Osteocyte (in vitro differentiated cells): ENCODE measurements at regions not wholly inside any gene's neighbourhood (a gene's known extent, or its start where the extent isn't known, plus 50 kb on each side); places are given as distances from the start of the nearest gene placed in this dataset.

ENCODE experiments used
- DNase-seq: peaks from one replicate; pipeline ENCODE4 v3.0.0; 2021; ENCODE audit warnings: mixed read lengths; ENCODE audit not compliant: unreplicated experiment; ENCODE audit errors: extremely low spot score
- H3K27ac Mint-ChIP-seq: one replicate; pipeline ENCODE4 v1.8.0; 2021; ENCODE audit warnings: mild to moderate bottlenecking, mixed read lengths; ENCODE audit not compliant: unreplicated experiment
- H3K27me3 Mint-ChIP-seq: one replicate; pipeline ENCODE4 v1.8.0; 2021; ENCODE audit warnings: mixed read lengths; ENCODE audit not compliant: unreplicated experiment
- H3K36me3 Mint-ChIP-seq: one replicate; pipeline ENCODE4 v1.8.0; 2021; ENCODE audit warnings: mixed read lengths; ENCODE audit not compliant: unreplicated experiment
- H3K4me1 Mint-ChIP-seq: one replicate; pipeline ENCODE4 v1.8.0; 2021; ENCODE audit warnings: mixed read lengths; ENCODE audit not compliant: unreplicated experiment
- H3K4me3 Mint-ChIP-seq: one replicate; pipeline ENCODE4 v1.8.0; 2021; ENCODE audit warnings: mild to moderate bottlenecking, moderate library complexity, mixed read lengths; ENCODE audit not compliant: unreplicated experiment
- H3K9me3 Mint-ChIP-seq: one replicate; pipeline ENCODE4 v1.8.0; 2021; ENCODE audit warnings: mixed read lengths; ENCODE audit not compliant: unreplicated experiment
- TF ChIP-seq, protein P1 (sequence below): fragments of 200-600 bp; sonication (generic); IDR thresholded peaks from 2 replicates; pipeline ENCODE4 v1.5.0; 2021; ENCODE audit warnings: antibody characterized with exemption, mild to moderate bottlenecking, moderate library complexity

- Mint-ChIP-seq H3K36me3 (no peaks in the 10 kb centered on the region), H3K4me3 (no peak overlapping the region), H3K9me3 (no peaks in the 10 kb centered on the region), H3K4me1 (no peaks in the 10 kb centered on the region), H3K27ac (no peak overlapping the region), H3K27me3 (peaks cover 12% of the 10 kb centered on the region)
- TF ChIP-seq, protein P1, sequence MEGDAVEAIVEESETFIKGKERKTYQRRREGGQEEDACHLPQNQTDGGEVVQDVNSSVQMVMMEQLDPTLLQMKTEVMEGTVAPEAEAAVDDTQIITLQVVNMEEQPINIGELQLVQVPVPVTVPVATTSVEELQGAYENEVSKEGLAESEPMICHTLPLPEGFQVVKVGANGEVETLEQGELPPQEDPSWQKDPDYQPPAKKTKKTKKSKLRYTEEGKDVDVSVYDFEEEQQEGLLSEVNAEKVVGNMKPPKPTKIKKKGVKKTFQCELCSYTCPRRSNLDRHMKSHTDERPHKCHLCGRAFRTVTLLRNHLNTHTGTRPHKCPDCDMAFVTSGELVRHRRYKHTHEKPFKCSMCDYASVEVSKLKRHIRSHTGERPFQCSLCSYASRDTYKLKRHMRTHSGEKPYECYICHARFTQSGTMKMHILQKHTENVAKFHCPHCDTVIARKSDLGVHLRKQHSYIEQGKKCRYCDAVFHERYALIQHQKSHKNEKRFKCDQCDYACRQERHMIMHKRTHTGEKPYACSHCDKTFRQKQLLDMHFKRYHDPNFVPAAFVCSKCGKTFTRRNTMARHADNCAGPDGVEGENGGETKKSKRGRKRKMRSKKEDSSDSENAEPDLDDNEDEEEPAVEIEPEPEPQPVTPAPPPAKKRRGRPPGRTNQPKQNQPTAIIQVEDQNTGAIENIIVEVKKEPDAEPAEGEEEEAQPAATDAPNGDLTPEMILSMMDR: no peak
- DNase-seq: no peak
Measured at GRCh38 chr2:167900435-167901114, 346.8 kb downstream of the STK39 start.

GRCh38 chr2:167898340-167898739 is 349.1 kb downstream of the STK39 start:
- Mint-ChIP-seq H3K9me3 (no peaks in the 10 kb centered on the region), H3K27me3 (peaks cover 15% of the 10 kb centered on the region), H3K4me3 (no peak overlapping the region), H3K27ac (no peak overlapping the region), H3K4me1 (no peaks in the 10 kb centered on the region), H3K36me3 (no peaks in the 10 kb centered on the region)
- TF ChIP-seq, protein P1: no peak
- DNase-seq: no peak

DNA sequence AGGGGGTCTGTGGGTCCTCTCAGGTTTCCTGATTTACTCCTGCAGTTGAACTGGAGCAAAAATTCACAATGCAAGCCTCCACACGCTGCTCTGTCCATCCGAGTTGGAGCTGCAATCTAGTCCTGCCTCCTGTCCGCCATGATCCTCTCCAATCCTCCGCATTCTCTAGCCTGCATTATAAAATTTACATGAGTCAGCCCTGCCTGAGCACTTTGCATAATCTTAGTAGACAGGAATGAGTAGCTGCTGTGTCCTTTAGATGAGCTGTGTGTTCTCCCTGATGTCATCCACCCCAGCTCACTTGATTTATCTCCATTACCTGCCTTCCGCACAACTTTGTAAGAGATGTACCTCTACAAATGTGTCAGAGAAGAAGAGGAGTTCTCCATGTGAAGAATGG is 355.6 kb downstream of the STK39 start:
- no peak overlapping the region for H3K27ac Mint-ChIP-seq
- TF ChIP-seq, protein P1: no peak
- peaks cover 20% of the 10 kb centered on the region for H3K9me3 Mint-ChIP-seq

DNA sequence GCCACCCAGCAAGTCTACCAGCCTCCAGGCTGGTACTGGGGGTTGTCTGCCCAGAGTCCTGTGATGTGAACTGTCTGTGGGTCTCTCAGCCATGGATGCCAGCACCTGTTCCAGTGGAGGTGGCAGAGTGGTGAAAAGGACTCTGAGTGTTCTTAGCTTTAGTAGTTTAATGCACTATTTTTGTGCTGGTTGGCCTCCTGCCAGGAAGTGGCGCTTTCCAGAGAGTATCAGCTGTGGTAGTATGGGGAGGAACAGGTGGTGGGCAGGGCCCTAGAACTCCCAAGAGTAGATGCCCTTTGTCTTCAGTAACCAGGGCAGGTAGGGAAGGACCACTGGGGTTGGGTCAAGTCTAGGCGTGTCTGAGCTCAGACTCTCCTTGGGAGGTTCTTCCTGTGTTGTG is 356.7 kb downstream of the STK39 start:
- Mint-ChIP-seq H3K4me3 (no peak overlapping the region), H3K4me1 (no peaks in the 10 kb centered on the region), H3K27ac (no peak overlapping the region), H3K27me3 (peaks cover 16% of the 10 kb centered on the region), H3K36me3 (no peaks in the 10 kb centered on the region), H3K9me3 (peaks cover 23% of the 10 kb centered on the region)
- no peak for DNase-seq
- TF ChIP-seq, protein P1: no peak

More for the DNA sequence above, 355.6 kb downstream of the STK39 start:
- H3K4me1 Mint-ChIP-seq: no peaks in the 10 kb centered on the region
- H3K4me3 Mint-ChIP-seq: no peak overlapping the region
- peaks cover 16% of the 10 kb centered on the region for H3K27me3 Mint-ChIP-seq
- DNase-seq: no peak
- no peaks in the 10 kb centered on the region for H3K36me3 Mint-ChIP-seq

DNA sequence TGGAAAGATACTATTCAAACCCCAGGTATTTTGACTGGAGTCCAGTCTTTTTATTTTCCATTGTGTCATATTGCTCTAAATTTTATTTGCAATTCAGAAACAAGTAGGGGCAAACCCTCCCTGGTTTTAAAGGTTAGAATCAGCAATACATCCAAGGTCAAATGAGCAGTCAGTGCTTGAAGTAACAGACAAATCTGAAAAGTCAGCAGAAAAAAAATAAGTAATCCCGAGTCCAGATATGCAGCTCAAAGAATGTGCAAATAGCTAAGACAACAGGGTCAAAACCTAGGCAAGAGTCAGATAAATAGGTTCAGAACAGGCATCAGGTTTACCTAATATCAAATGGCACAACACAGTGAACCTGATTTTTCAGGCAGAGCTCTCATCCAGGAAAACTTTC is 367.0 kb downstream of the STK39 start:
- H3K4me1 Mint-ChIP-seq: no peaks in the 10 kb centered on the region
- H3K27ac Mint-ChIP-seq: no peak overlapping the region
- H3K27me3 Mint-ChIP-seq: peaks cover 20% of the 10 kb centered on the region
- H3K9me3 Mint-ChIP-seq: no peaks in the 10 kb centered on the region
- TF ChIP-seq, protein P1: no peak
- DNase-seq: no peak
- H3K4me3 Mint-ChIP-seq: no peak overlapping the region
- H3K36me3 Mint-ChIP-seq: no peaks in the 10 kb centered on the region
